Subcutaneous abdominal adipose tissue (tissue), 5 donors: ENCODE measurements at regions not wholly inside any gene's neighbourhood (a gene's known extent, or its start where the extent isn't known, plus 50 kb on each side); places are given as distances from the start of the nearest gene placed in this dataset.

Experiments
- H3K27ac ChIP-seq: one replicate; pipeline ENCODE4 v1.7.0; 2013; ENCODE audit warnings: low read depth, mild to moderate bottlenecking, inconsistent platforms, low read length, moderate library complexity
- H3K27me3 ChIP-seq, 5 donors: one replicate each; pipeline ENCODE4 v1.7.0; 2013; ENCODE audit warnings: low read length in 5 of 5, inconsistent platforms in 1 of 5; ENCODE audit not compliant: control insufficient read depth in 5 of 5, insufficient read depth in 4 of 5
- H3K36me3 ChIP-seq, 5 donors: one replicate each; pipeline ENCODE4 v1.7.0; 2013; ENCODE audit warnings: low read length in 5 of 5; ENCODE audit not compliant: control insufficient read depth in 5 of 5, insufficient read depth in 5 of 5
- H3K4me1 ChIP-seq, 5 donors: one replicate each; pipeline ENCODE4 v1.7.0; 2013; ENCODE audit warnings: low read length in 5 of 5, mild to moderate bottlenecking in 3 of 5, moderate library complexity in 1 of 5; ENCODE audit not compliant: control insufficient read depth in 5 of 5, insufficient read depth in 5 of 5
- H3K4me3 ChIP-seq, 5 donors: one replicate each; pipeline ENCODE4 v1.7.0; 2013; ENCODE audit warnings: low read length in 5 of 5, low read depth in 1 of 5
- H3K9ac ChIP-seq, 5 donors: one replicate each; pipeline ENCODE4 v1.7.0; 2013; ENCODE audit warnings: low read length in 5 of 5, mild to moderate bottlenecking in 4 of 5, moderate library complexity in 3 of 5
- H3K9me3 ChIP-seq, 5 donors: one replicate each; pipeline ENCODE4 v1.7.0; 2013; ENCODE audit warnings: low read length in 5 of 5; ENCODE audit not compliant: control insufficient read depth in 5 of 5
- donor health status: healthy.
- donor health status: healthy.
- donor health status: healthy.
- donor health status: healthy.
- donor health status: healthy.

GRCh38 chr4:113815826-113816225 is 54.3 kb upstream of the CAMK2D start:
- H3K4me3 ChIP-seq: no peak overlapping the region
- no peak overlapping the region for H3K9ac ChIP-seq
- H3K27ac ChIP-seq: no peak overlapping the region
- peaks cover 0 to 11% (median 8%) of the 10 kb centered on the region in 5 donors for H3K4me1 ChIP-seq
- no peaks in the 10 kb centered on the region for H3K36me3 ChIP-seq
- H3K9me3 ChIP-seq: no peaks in the 10 kb centered on the region
- H3K27me3 ChIP-seq: no peaks in the 10 kb centered on the region

- Histone ChIP-seq H3K27me3 (no peaks in the 10 kb centered on the region), H3K27ac (no peak overlapping the region), H3K9ac (no peak overlapping the region), H3K4me1 (peaks cover 0 to 5% (median 0%) of the 10 kb centered on the region in 5 donors), H3K4me3 (no peak overlapping the region), H3K36me3 (no peaks in the 10 kb centered on the region), H3K9me3 (no peaks in the 10 kb centered on the region)
Measured at GRCh38 chr4:113811359-113811758, 49.8 kb upstream of the CAMK2D start.
